ENCODE measurements at regions not wholly inside any gene's neighbourhood (a gene's known extent, or its start where the extent isn't known, plus 50 kb on each side); places are given as distances from the start of the nearest gene placed in this dataset.

GRCh38 chr5:96487859-96488258, 54.8 kb upstream of the PCSK1 start:
- TF ChIP-seq ELF4 (IDR thresholded peaks at IDR 0.05): no peak
- TF ChIP-seq SUZ12 (IDR thresholded peaks at IDR 0.05): no peak
- TF ChIP-seq TARDBP (IDR thresholded peaks at IDR 0.05): no peak
- TF ChIP-seq FOXA1 (IDR thresholded peaks at IDR 0.05): no peak
- TF ChIP-seq L3MBTL2 (conservative IDR thresholded peaks at IDR 0.05): no peak
- no peak for TF ChIP-seq ZNF384 (IDR thresholded peaks at IDR 0.05)
- no peak for TF ChIP-seq SP1 (IDR thresholded peaks at IDR 0.05)
- no peak for TF ChIP-seq BHLHE40 (IDR thresholded peaks at IDR 0.05; ENCODE audit: borderline replicate concordance)
- TF ChIP-seq FOXK2 (IDR thresholded peaks at IDR 0.05): no peak
- no peak for TF ChIP-seq LEF1 (IDR thresholded peaks at IDR 0.05; ENCODE audit: borderline replicate concordance)
- TF ChIP-seq HDGF (IDR thresholded peaks at IDR 0.05; ENCODE audit: borderline replicate concordance): no peak

All from HEK293T (cell line).